Stimulated activated CD4-positive, alpha-beta T cell treated with anti-CD3 and anti-CD28 coated beads, TNF-alpha, amount 100 ng/mL, for 24 hours (primary cell): ENCODE measurements at regions not wholly inside any gene's neighbourhood (a gene's known extent, or its start where the extent isn't known, plus 50 kb on each side); places are given as distances from the start of the nearest gene placed in this dataset.
A peak's percentile ranks its signal among the peaks of the same experiment; 100 is the strongest.
"Not testable (repeated sequence)": the region's sequence is repeated elsewhere in the genome, so short reads cannot be mapped to it uniquely, and the experiment has no call there.

Experiments
- DNase-seq, 3 experiments: peaks; one replicate each; pipeline ENCODE4 v3.0.0-alpha.2; 2020; ENCODE audit warnings: low read depth in 3 of 3

- no peak for DNase-seq
These were observed 69.7 kb downstream of the RPS6KA4 start for GRCh38 chr11:64428693-64429092.

DNA sequence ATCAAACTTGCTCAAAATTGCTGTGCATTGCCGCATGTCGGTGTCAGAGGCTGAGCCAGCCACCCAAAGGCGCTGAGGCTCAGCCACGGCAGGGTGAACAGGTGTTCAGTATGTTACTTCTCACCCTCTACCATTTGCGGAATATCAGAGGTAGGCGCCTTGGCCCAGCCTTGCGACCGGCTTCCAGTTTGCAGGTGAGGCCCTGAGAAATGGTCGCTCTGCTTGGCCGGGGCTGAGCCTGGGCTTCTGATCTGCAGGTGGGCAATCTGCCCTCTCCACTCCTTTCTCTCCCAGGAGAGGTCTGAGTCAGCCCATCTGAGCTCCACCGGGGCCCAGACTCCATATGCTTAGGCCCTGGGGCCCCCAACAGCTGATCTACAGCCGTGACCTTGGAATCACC, 71.0 kb downstream of the RPS6KA4 start:
- no peak for DNase-seq

DNA sequence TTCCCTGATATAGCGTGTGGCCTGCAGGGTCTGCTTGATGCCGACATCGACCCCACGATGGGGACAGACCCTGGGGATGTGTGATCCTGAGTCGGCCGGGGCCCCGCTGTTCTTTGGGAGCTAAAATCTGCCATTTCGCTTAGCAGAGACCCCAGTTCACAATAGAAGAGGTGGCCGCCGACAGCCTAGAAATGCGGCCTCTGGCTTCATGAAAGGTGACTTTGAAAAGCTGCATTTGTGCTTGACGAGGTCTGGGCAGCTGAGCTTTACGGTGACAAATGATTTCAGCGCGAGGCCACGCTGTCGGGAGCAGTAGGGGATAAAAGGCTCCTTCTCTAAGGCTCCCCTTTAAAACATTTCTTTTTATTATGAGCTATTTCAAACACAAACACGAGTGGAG, 71.7 kb downstream of the RPS6KA4 start:
- DNase-seq, result no peak

- no peak for DNase-seq
These were observed 77.0 kb downstream of the RPS6KA4 start for GRCh38 chr11:64436000-64436399.

GRCh38 chr11:64437426-64437825, 78.5 kb downstream of the RPS6KA4 start:
- DNase-seq, result no peak

GRCh38 chr11:64438986-64439771, 80.2 kb downstream of the RPS6KA4 start:
- no peak for DNase-seq

- not testable (repeated sequence) for DNase-seq
These were observed 81.0 kb downstream of the RPS6KA4 start for GRCh38 chr11:64439772-64440491.

DNA sequence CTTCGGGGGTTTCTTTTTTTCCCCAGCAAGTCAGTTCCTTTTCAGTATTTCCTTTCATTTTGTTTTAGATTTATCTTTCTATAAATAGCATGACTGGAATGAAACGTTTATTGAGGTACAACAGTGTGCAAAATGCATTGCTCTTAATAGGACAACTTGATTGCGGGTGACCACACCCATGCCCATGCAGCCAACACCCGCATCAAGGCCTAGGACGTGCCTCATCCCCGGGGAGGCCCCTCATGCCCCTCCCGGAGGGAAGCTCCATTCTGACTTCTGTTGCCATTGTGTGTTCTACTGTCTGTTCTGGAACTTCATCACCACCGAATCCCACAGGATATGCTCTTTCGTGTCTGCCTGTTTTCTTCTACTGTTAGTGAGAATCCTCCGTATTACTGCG, 82.2 kb downstream of the RPS6KA4 start:
- no peak for DNase-seq

GRCh38 chr11:64443001-64443400, 84.0 kb downstream of the RPS6KA4 start:
- no peak for DNase-seq

DNA sequence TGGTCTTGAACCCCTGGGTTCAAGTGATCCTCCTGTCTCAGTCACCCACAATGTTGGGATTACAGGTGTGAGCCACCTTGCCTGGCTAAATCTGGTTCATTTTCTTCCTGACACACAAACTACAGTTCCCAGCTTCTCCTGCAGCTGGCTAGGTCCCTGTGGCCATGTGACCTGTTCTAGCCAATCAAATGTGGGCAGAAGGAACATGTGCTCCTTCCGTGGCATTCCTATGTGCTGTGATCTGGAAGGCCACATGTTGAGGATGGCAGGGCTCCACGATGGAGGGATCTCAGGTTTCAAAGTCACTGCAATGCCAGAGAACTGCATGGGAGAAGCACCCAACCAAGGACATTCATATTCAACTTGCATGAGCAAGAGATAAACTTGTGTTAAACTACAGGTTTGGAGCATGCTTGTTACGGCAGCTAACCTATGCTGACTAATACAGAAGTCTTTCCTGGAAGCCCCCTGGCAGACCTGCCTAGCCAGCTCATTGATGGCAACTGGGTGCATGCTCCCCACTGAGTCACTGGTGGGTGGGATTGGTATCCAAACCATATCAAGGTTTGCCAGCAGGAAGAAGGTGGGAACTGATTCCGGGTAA, 86.0 kb downstream of the RPS6KA4 start:
- no peak for DNase-seq

DNA sequence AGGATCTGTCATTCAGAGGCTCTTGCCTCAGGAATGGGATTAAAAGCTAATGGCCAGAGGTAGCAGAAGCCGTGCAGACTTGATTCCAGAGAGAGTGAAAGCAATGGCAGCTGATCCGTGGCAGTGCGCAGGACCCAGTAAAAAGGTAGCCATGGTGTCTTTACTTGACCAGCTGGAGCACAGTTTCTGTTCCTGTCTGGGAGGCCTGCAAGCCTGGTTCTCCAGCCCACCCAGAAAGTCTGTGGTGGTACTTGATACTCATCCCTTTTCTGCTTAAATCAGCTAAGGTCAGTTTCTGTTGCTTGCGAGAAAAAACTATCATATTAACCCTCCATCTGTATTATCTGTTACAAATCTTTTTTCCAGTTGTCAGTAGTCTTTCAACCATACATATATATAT, 86.7 kb downstream of the RPS6KA4 start:
- no peak for DNase-seq

DNA sequence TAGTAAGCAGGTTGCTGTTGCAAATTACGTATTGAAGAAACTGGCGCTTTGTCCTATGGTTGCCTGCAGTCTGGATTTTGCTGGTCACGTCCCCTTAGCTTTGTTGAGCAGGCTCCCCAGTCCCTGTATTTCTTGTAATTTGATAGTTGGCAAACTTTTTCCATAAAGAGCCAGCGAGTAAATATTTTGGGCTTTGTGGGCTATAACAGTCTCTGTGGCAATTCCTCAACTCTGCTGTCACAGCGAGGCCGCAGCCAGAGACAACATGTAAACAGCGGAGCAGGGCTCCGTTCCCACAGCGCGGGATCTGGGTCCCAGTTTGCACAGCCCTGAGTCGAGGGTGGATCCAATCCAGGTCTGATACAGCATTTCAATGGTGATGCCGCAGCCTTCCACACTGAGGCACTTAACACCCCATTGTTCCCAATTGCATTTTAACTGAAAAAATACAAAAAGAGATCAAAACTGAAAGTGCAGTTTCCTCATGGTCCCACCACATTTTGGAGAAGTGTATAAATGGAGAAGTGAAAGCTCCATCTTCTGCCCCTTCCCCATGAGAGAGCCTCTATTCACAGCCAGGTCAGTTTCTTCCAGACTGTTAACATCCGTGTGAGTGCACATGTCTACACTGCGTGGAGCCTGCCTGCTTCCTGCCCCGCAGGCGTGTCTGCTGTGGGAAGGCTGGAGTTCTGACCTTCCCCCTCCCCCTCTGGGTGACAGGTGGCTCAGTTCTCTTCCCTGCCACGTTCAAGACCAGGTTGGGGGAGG, 89.1 kb downstream of the RPS6KA4 start:
- DNase-seq, result no peak

DNA sequence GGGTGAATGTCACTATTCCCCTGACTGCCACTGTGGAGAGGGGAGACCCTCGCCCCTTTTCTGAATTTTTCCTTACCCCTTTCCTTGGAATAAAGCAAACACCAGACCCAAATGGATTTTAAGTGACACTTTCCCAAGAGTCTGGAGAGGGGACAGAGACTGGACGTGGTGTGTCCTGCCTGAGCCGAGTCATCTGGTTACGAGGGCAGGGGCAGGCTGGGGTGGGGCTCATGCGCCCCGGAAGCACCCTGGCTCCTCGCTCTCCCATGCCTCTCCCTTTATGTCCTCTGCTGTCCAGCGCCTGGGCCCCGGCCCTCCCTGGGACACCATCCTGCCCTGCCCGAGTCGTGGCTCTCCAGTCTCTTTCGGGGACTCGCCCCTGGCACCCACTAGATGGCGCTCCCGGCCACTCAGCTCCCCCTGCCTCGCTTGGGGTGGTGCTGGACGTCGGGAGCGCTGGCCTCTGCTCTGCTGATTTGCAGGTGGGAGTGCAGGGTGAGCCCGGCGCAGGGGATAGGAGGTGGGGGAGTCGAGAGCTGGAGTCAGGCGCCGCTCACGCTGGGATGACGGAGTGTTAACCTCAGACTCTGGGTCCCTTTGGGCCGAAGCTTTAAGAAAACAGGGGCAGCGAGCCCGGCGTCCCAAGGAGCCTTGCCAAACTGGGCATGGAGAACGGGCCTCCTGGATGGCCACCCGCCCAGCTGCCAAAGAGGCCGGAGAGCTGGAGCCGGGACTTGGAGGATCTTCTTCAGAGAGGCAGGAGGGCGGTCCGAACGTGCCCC, 89.8 kb downstream of the RPS6KA4 start:
- peak; percentile 43 to 77 (median 51) for DNase-seq

DNA sequence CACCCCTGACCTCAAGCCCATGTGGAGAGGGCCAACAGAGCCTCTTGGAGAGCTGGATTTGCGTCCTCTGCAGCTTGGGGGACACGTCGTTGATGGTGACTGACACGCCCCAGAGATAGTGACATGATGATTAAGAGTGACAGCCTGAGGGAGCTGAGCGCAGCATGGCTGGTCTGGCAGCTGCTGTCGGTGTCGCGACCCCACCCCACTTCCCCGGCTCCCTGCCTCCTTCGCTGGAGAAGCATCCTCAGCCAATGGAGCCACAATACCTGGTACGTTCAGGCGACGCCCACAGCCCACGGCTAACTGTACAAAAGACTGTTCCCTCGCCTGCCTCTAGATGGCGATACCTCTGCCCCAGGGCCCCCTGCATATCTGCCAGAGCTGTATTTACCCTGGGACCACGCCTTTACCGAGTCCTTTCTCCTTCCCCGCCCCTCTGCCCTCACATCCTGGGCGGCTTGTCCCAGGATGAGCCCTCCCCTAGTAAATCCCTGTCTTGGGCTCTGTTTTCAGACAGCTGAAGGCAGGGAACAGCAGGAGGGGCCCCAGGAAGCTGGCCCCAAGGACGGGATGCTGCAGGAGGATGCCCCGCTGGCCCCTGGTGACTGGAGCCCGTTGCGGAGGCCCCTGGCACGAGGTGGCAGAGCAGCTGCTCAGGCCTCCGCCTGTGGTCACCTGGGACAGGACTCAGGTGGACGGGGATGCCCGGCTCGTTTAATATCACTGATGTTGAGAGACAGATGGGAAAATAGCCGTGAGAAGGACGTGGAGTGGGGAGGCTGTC, 90.6 kb downstream of the RPS6KA4 start:
- peak; percentile 60 to 72 (median 64) for DNase-seq

GRCh38 chr11:64450168-64450560, 91.2 kb downstream of the RPS6KA4 start:
- no peak for DNase-seq

GRCh38 chr11:64451856-64452255, 92.9 kb downstream of the RPS6KA4 start:
- DNase-seq, result no peak

GRCh38 chr11:64453466-64453865, 94.5 kb downstream of the RPS6KA4 start:
- DNase-seq, result no peak

- no peak for DNase-seq
These were observed 96.7 kb downstream of the RPS6KA4 start for GRCh38 chr11:64455456-64456261.

DNA sequence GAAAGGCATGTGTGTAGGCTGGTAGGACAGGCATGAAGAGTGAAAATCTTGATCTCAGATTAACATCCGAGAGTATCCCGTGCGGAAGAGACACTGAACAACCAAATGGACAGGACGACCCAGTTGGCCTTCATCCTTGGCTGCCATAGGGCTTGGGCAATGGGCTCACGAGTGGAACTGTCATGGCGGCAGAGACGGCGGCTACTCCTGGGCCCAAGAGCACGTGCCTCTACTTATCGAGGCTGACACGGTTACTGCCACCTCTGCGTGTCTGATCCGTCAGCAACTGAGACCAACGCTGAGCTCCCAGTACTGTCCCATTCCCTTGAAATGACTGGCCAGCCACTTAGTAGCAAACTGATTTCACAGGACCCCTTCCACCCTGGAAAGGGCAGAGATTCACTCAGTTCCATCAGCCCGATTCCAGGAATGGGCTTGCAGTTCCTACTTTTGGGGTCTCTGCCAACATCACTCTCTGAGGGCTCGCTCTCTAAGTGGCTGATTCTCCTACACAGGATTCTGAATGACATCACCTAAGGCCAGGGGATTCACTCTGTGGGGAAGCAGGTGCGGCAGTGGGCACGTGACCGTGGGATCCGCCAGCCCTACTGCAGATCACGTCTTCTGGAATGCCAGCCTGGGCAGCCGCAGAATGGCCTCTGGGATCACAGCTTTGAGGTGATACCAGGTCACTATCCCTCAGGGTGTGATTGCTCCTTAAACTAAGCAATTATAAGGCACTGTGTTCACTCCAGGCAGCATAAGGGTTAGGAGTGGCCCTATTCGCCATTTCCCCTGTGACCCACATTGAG, 97.8 kb downstream of the RPS6KA4 start:
- no peak for DNase-seq
